Esophagus mucosa (tissue), 1 donor: ENCODE measurements at regions not wholly inside any gene's neighbourhood (a gene's known extent, or its start where the extent isn't known, plus 50 kb on each side); places are given as distances from the start of the nearest gene placed in this dataset.

Experiments
- ATAC-seq: fragments of 200-7000 bp; cut with Tn5 transposase; one replicate; pipeline ENCODE4 v1.9.1; 2020
- donor health status: DM: yes; HTN: yes; CAD: no.

GRCh38 chr19:28497887-28498286 is 715.1 kb downstream of the UQCRFS1 start:
- ATAC-seq = no peak

DNA sequence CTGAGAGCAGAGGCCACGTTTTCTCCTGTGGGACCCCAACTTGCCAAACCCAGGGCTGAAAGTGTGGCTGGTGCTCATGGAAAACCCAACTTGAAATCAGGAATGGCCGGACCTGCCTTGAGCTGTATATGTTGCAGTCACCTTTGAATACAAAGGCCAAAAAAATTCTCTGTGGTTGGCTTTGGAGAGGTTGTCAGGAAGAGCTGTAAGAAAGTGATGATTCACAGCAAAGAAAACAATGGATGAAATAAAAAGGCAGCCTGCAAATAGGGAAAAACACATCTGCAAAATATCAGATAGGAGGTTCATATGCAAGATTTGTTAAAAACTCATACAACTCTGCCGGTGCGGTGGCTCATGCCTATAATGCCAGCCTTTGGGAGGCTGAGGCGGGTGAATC is 715.8 kb downstream of the UQCRFS1 start:
- no peak for ATAC-seq

DNA sequence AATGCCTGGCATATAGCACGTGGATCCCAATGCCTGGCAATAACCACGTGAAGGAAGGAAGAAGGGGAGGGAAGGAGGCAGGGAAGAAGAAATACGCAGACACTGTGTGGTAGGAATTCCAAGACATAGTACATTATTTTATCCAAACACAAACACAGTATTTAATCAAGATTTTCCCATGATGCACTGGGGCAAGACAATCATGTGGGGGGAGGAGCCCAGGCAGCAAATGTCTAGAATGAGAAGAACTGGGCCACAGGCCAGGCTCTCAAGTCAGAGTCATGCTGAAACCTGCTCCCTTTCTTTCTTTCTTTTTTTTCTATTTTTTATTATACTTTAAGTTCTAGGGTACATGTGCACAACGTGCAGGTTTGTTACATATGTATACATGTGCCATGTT is 717.9 kb downstream of the UQCRFS1 start:
- ATAC-seq = no peak

DNA sequence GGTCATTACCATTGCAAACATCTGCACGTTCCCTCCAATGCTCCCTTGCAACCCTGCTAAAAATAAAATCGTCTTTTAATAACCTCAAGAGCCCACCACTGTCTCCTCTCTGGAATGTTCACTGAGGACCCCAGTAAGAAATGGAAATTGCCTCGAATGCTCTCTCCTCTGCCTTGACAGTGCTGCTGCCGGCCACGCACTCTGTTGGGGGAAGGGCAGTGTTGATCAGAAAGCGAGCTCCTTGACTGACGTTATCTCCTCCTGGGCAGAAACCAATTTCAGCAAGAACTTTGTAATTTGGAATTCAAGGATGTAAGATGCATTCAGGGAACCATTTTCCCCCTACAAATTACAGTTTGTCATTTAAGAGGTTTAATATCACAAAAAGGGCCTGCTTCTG is 718.5 kb downstream of the UQCRFS1 start:
- no peak for ATAC-seq

- no peak for ATAC-seq
These were observed 719.1 kb downstream of the UQCRFS1 start for GRCh38 chr19:28493884-28494283.

DNA sequence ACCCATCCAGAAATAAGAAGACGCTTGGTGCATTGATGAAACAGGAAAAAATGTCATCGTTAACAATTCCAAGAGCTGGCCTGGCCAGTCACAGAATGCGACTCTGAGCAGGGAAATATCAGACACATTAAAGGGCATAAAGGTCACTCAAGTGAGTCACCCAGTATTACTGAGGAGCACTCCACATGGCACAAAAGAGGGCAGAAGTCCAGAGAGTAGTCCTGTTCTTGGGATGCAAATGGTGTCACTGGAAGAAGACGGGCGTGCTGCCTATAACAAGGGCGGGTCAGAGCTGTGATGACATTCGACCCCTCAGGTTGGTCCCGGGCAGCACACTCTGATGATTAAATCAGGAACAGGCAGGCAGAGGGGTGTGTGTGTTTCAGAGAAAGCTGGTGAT is 720.3 kb downstream of the UQCRFS1 start:
- no peak for ATAC-seq

GRCh38 chr19:28492201-28492600 is 720.8 kb downstream of the UQCRFS1 start:
- ATAC-seq = no peak

DNA sequence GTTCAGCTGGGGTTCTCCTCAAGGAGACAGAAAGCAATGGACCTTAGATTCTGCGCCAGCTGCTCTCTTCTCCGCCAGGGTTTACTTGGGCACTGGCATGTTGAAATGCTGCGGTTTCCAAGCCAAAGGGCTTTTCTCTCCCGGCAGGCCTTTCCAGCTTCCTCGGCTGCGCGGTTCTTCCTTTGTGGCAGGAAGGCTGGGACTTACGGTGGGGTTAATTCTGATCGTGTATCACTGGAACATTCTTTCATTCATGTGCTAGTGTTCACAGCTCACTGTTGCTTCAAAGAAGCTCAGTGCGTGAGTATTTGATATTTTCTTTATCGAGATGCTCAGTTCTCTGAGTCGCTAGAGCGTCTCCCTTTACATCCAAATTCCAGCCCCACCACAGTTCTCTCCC is 723.2 kb downstream of the UQCRFS1 start:
- ATAC-seq = no peak

DNA sequence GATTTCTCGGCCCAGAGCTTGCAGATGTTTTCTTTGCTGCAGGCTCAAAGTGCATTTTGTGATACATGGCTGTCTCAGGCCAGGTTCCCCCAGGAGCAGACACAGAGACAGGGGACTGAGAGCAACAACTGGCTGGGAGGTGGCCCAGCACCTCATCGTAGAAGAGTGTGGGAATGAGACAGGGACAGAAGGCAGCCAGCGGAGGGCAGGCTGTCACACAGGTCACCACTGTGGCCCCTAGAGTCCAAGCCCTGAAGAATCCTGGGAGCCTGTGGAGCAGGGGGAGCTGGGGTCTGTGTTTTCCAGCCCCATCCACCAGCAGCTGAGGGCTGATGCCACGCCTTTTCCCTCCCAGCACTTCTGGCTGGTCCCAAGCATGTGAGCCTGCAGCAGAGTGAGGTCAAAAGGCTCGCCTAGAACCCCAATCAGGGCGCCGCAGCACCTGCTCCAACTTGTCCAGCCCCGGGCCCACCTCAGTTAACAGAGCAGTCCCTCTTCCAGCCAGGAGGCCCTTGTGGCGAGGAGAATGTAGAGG is 723.8 kb downstream of the UQCRFS1 start:
- no peak for ATAC-seq

DNA sequence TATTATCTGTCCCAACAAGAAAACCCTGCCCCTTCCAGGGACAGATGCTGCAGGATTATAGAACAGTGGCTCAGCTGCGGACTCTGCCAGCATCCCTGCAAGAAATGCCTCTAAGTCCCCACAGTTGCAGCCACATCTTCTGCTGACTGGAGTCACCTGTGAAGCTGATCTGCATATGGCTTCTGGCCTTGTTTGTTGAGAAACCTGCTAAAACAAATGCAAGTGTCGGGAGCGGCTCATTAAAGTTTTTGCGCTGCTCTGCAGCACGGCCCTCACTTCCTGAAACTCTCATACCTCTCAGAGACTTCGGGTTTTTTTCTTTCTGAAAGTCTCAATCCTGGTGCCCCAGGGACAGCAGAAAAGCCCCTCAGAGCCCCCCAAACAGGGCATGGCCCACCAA is 725.0 kb downstream of the UQCRFS1 start:
- no peak for ATAC-seq

GRCh38 chr19:28486926-28487325 is 726.0 kb downstream of the UQCRFS1 start:
- ATAC-seq = no peak

GRCh38 chr19:28486473-28486872 is 726.5 kb downstream of the UQCRFS1 start:
- ATAC-seq = no peak

DNA sequence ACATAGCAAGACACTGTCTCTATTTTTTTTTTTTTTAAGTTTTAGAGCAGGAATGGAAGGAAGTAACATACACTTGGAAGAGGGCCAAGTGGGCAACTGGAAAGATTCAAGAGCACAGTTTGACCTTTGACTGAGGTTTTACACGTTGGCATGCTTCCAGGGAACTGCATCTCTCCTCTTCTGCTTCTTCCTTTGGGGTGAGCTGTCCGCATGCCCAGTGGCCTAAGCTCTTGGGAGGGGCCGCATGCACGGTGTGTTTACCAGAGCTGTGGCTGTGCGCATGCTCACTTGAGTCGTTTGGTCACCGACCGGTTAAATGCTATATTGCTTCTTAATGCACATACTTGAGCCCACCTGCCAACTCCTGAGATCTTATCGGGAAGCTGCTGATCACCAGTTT is 727.7 kb downstream of the UQCRFS1 start:
- ATAC-seq = no peak

DNA sequence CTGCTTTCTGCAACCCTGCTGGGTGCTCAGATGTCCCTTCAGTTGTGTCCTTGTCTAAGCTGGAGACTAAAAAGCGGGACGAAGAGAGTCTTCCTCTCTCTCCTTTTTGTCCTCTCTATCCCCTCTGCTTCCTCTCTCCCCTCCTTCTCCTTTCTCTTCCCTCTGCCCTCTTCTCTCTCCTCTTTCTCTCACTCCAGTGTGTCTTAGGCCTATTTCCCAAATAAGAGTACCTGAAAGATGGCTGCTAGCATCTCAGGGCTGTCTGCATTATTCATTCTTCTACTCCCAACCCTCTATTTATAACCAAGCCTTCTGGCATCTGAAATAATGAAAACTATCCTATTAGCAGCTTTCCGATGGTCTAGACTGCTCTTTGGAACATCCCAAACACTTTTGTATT is 729.8 kb downstream of the UQCRFS1 start:
- ATAC-seq = no peak

DNA sequence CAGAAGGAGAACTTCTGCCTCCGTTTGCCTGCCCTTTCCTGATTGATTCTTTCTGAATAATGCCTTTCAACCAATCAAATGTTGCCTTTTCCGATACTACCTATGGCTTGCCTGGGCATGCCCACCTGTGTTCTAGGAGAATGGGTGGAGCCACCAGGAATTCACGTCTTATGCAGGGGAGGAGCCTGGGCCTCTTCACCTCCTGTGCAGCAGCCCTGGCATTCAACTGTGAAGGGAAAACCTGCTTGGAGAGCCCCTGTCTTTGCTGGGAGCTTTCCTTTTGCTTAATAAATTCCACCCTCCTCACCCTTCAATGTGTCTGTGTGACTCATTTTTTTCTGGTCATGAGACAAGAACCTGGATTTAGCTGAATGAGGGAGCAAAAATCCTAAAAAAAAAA is 730.7 kb downstream of the UQCRFS1 start:
- no peak for ATAC-seq

GRCh38 chr19:28481674-28482073 is 731.3 kb downstream of the UQCRFS1 start:
- no peak for ATAC-seq

- ATAC-seq = no peak
These were observed 737.4 kb downstream of the UQCRFS1 start for GRCh38 chr19:28475525-28475924.

GRCh38 chr19:28472843-28473242 is 740.1 kb downstream of the UQCRFS1 start:
- no peak for ATAC-seq

- ATAC-seq = no peak
These were observed 741.0 kb downstream of the UQCRFS1 start for GRCh38 chr19:28471731-28472510.

GRCh38 chr19:28469544-28469943 is 743.4 kb downstream of the UQCRFS1 start:
- ATAC-seq = no peak

GRCh38 chr19:28468701-28469459 is 744.1 kb downstream of the UQCRFS1 start:
- ATAC-seq = peak; percentile 15

DNA sequence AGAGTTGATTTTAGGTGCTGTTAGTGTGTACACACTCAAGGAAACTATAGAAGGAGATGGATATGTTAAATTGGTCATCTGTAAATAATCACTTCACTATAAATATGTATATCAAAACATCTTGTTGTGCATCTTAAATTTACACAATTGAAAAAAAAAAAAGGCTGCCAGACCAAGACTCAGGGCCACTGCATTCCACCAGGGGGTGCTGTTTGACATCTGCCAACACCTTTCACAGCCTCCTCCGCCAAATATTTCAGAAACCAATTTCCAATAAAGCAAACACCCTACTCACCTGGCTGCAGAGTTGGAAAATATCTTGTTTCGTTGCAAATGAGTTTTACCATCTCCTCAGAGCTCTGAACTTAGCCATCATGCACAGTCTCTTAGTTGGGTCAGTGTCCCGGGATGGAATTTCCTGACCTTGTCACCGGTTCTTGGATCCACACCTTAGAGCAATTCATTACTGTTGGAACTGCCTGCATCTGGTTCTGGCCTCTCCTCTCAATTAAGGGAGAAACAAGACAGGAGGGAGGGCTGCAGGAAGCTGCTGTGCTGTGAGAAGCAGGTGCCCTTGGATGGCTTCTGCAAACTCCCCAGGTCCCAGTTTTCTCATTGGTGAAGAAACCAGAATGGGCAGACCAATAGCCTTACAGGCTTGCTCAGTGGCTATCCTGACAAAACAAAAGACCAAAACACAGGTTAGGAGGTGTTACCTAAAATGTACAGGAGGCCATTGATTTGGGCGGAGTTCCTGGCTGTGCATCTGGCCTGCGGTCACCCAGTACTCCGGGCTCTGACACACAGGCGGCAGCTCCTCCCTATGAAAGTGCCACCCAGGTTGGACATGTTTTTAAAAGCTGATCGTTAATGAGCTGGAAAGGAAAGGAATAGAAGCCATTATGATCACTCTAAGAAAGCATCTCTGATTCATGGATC is 746.6 kb downstream of the UQCRFS1 start:
- no peak for ATAC-seq
